ENCODE measurements at regions not wholly inside any gene's neighbourhood (a gene's known extent, or its start where the extent isn't known, plus 50 kb on each side); places are given as distances from the start of the nearest gene placed in this dataset.

DNA sequence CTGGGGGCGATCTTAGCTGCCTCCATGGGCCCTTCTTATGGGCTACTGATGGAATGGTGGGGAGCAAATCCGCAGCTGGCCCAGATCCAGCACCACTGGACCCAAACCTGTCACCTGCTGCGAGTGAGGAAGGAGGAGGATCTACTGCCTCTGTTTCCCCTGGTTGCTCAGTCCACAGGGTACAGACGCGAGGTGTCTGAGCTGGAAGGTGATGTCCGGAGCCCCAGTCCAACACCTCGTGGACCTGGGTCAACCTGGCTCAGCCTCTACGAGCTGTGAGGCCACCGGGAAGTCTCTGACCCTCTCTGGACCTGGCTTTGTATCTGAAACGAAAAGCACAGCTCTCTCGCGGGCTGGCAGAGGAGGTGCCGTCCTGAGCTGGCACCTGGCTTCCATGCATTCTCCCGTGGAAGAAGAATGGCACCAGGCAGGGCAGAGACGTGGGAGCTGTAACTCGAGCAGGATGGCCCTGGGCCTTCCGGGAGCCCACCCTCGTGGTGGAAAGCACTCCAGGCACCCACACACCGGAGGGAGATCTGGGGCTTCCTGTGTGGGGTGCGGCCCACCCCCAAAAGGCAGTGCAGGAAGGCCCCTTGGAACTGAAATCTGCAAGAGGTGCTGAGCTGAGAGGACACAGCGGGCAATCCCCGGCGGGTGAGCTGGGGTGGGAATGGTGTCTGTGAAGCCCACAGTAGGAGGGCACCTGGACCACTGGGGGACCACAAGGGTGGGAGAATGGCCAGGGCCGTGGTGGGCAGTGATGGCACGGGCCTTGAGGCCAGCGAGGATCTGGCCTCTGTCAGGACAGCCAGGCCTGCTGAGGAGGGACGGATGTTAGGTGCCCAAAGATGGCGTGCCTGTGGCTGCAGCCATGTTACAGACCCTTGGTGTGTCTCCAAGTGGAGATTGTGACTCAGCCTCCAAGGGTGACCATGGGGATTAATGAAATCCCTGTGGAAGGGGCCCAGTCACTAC is 133.4 kb downstream of the OLFM1 start:
- TF ChIP-seq, protein P1, sequence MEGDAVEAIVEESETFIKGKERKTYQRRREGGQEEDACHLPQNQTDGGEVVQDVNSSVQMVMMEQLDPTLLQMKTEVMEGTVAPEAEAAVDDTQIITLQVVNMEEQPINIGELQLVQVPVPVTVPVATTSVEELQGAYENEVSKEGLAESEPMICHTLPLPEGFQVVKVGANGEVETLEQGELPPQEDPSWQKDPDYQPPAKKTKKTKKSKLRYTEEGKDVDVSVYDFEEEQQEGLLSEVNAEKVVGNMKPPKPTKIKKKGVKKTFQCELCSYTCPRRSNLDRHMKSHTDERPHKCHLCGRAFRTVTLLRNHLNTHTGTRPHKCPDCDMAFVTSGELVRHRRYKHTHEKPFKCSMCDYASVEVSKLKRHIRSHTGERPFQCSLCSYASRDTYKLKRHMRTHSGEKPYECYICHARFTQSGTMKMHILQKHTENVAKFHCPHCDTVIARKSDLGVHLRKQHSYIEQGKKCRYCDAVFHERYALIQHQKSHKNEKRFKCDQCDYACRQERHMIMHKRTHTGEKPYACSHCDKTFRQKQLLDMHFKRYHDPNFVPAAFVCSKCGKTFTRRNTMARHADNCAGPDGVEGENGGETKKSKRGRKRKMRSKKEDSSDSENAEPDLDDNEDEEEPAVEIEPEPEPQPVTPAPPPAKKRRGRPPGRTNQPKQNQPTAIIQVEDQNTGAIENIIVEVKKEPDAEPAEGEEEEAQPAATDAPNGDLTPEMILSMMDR (IDR thresholded peaks at IDR 0.05): no peak
- no peak for TF ChIP-seq POLR2A (IDR thresholded peaks at IDR 0.05)

All from right lobe of liver (tissue), 4 donors.